ENCODE measurements at regions not wholly inside any gene's neighbourhood (a gene's known extent, or its start where the extent isn't known, plus 50 kb on each side); places are given as distances from the start of the nearest gene placed in this dataset.

DNA sequence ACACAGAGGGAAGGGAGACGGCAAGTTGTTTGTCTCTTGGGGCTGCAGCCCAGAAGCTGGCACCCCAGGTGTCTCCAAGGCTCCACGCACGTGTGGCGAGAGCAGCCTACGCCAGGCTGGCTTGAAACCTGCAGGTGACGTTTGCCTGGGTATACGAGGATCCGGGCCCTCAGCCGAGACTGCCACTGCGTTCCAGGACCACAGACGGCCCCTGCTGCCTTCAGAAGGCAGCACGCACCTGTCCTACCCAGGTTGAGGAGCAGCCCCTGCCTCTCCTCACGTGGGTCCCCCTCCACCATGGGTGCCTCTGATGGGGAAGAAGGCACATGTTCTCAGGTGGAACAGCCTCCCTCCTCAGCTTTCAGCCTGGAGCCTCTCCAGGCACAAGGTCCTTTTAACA lies 75.3 kb upstream of the PRR20G start:
- no peaks in the 10 kb centered on the region for H3K4me1 ChIP-seq (ENCODE audit: control insufficient read depth, insufficient read depth, low read depth, low read length)
- peaks cover 6 to 49% of the 10 kb centered on the region in 2 experiments for H3K27me3 ChIP-seq (ENCODE audit: control insufficient read depth in 1 of 2, insufficient read depth in 1 of 2, low read length in 2 of 2)
- DNase-seq, result no peak
- no peaks in the 10 kb centered on the region for H3K36me3 ChIP-seq (ENCODE audit: control insufficient read depth in 1 of 2, insufficient read depth in 2 of 2, low read depth in 1 of 2, low read length in 2 of 2)
- H2BK5ac ChIP-seq (ENCODE audit: low read depth, low read length, poor library complexity, severe bottlenecking), result no peak overlapping the region
- H3K4ac ChIP-seq (ENCODE audit: low read depth in 1 of 2, low read length in 2 of 2), result no peak overlapping the region
- H2BK120ac ChIP-seq (ENCODE audit: low read depth, low read length), result no peak overlapping the region
- no peak overlapping the region for H2BK12ac ChIP-seq (ENCODE audit: low read length in 2 of 2)
- H3K23ac ChIP-seq (ENCODE audit: low read length in 2 of 2), result no peak overlapping the region
- no peaks in the 10 kb centered on the region for H3K9me3 ChIP-seq (ENCODE audit: control insufficient read depth, low read length)
- H2AFZ ChIP-seq (ENCODE audit: low read depth, low read length), result no peak overlapping the region
- no peaks in the 10 kb centered on the region for H3K79me1 ChIP-seq (replicated peaks; ENCODE audit: low read length, poor library complexity, severe bottlenecking)
- H2AK5ac ChIP-seq (ENCODE audit: low read length, severe bottlenecking), result no peak overlapping the region
- H4K91ac ChIP-seq (ENCODE audit: low read length), result no peak overlapping the region
- H3K14ac ChIP-seq (ENCODE audit: low read length in 2 of 2), result no peak overlapping the region
- no peak overlapping the region for H3K27ac ChIP-seq (ENCODE audit: low read length, poor library complexity, severe bottlenecking)
- 62% methylated on average over 12 of the region's 13 CpGs for WGBS
- H3K4me3 ChIP-seq (ENCODE audit: insufficient read depth in 1 of 2, low read depth in 1 of 2, low read length in 2 of 2), result no peak overlapping the region
- no peak overlapping the region for H3K9ac ChIP-seq (ENCODE audit: low read length)
- no peak overlapping the region for H3K18ac ChIP-seq (ENCODE audit: low read depth in 1 of 2, low read length in 2 of 2)
- no peak overlapping the region for H2BK15ac ChIP-seq (ENCODE audit: low read depth, poor library complexity, severe bottlenecking)
- no peak overlapping the region for H3K4me2 ChIP-seq (ENCODE audit: low read length, poor library complexity, severe bottlenecking)
- H4K8ac ChIP-seq (ENCODE audit: low read length), result no peak overlapping the region

DNA sequence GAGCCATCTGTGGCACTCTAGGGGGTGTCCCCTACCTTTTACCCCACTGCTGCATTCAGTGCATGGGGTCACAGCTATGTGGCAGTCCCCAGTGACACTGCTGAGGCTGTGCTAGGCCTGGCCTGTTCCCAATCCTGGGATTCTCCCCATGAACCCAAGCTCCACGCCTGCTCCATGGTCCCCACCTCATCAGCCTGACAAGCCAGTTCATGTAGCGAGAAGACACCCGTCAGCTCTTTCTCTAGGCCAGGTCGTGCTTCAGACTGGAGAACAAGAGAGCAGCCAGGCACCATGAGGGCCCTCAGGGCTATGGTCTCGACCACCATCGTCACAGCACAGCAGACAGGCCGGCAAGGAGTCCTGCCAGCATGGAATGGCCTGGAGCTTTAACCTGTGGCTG lies 72.8 kb upstream of the PRR20G start:
- Histone ChIP-seq H3K9ac (ENCODE audit: low read length) (no peak overlapping the region), H3K14ac (ENCODE audit: low read length in 2 of 2) (no peak overlapping the region), H3K9me3 (ENCODE audit: control insufficient read depth, low read length) (peaks cover 9% of the 10 kb centered on the region), H3K4me3 (ENCODE audit: insufficient read depth in 1 of 2, low read depth in 1 of 2, low read length in 2 of 2) (no peak overlapping the region), H3K18ac (ENCODE audit: low read depth in 1 of 2, low read length in 2 of 2) (no peak overlapping the region), H4K8ac (ENCODE audit: low read length) (no peak overlapping the region), H2AK5ac (ENCODE audit: low read length, severe bottlenecking) (no peak overlapping the region), H3K4ac (ENCODE audit: low read depth in 1 of 2, low read length in 2 of 2) (no peak overlapping the region), H3K36me3 (ENCODE audit: control insufficient read depth in 1 of 2, insufficient read depth in 2 of 2, low read depth in 1 of 2, low read length in 2 of 2) (no peaks in the 10 kb centered on the region), H3K23ac (ENCODE audit: low read length in 2 of 2) (no peak overlapping the region), H3K4me2 (ENCODE audit: low read length, poor library complexity, severe bottlenecking) (no peak overlapping the region), H2BK12ac (ENCODE audit: low read length in 2 of 2) (no peak overlapping the region), H3K4me1 (ENCODE audit: control insufficient read depth, insufficient read depth, low read depth, low read length) (no peaks in the 10 kb centered on the region), H2BK120ac (ENCODE audit: low read depth, low read length) (no peak overlapping the region), H2AFZ (ENCODE audit: low read depth, low read length) (no peak overlapping the region), H3K79me1 (replicated peaks; ENCODE audit: low read length, poor library complexity, severe bottlenecking) (no peaks in the 10 kb centered on the region), H3K27me3 (ENCODE audit: control insufficient read depth in 1 of 2, insufficient read depth in 1 of 2, low read length in 2 of 2) (peaks cover 5 to 37% of the 10 kb centered on the region in 2 experiments), H2BK5ac (ENCODE audit: low read depth, low read length, poor library complexity, severe bottlenecking) (no peak overlapping the region), H2BK15ac (ENCODE audit: low read depth, poor library complexity, severe bottlenecking) (peak overlapping the region; percentile 18), H3K27ac (ENCODE audit: low read length, poor library complexity, severe bottlenecking) (no peak overlapping the region), H4K91ac (ENCODE audit: low read length) (no peak overlapping the region)
- 76% methylated on average over 7 of the region's 7 CpGs for WGBS
- no peak for DNase-seq

DNA sequence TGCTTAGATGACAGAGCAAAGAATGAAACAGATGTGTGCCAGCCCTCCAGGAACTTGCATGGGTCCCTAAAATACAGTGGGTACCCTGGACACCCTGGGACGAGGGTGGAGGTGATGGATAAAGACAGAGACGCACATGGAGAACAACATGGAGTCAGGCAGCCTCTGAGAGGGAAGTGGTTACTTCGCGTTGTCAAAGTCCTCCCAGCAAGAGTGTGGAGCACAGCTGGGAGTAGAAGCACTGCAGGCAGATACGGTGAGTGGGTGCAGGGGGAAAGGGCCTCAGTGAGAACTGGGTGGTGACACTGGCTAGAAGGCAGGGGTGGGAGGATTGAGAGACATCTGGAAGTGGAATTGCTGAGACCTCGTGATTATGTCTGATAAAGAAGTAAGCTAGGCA lies 70.8 kb upstream of the PRR20G start:
- Histone ChIP-seq H3K79me1 (replicated peaks; ENCODE audit: low read length, poor library complexity, severe bottlenecking) (no peaks in the 10 kb centered on the region), H3K4ac (ENCODE audit: low read depth in 1 of 2, low read length in 2 of 2) (no peak overlapping the region), H3K9me3 (ENCODE audit: control insufficient read depth, low read length) (peaks cover 9% of the 10 kb centered on the region), H2BK15ac (ENCODE audit: low read depth, poor library complexity, severe bottlenecking) (no peak overlapping the region), H2BK120ac (ENCODE audit: low read depth, low read length) (no peak overlapping the region), H2BK12ac (ENCODE audit: low read length in 2 of 2) (no peak overlapping the region), H2AK5ac (ENCODE audit: low read length, severe bottlenecking) (no peak overlapping the region), H2BK5ac (ENCODE audit: low read depth, low read length, poor library complexity, severe bottlenecking) (no peak overlapping the region), H3K27ac (ENCODE audit: low read length, poor library complexity, severe bottlenecking) (no peak overlapping the region), H3K14ac (ENCODE audit: low read length in 2 of 2) (no peak overlapping the region), H3K4me2 (ENCODE audit: low read length, poor library complexity, severe bottlenecking) (no peak overlapping the region), H3K18ac (ENCODE audit: low read depth in 1 of 2, low read length in 2 of 2) (no peak overlapping the region), H3K36me3 (ENCODE audit: control insufficient read depth in 1 of 2, insufficient read depth in 2 of 2, low read depth in 1 of 2, low read length in 2 of 2) (no peaks in the 10 kb centered on the region), H4K8ac (ENCODE audit: low read length) (no peak overlapping the region), H3K9ac (ENCODE audit: low read length) (no peak overlapping the region), H3K4me3 (ENCODE audit: insufficient read depth in 1 of 2, low read depth in 1 of 2, low read length in 2 of 2) (no peak overlapping the region), H2AFZ (ENCODE audit: low read depth, low read length) (no peak overlapping the region), H3K27me3 (ENCODE audit: control insufficient read depth in 1 of 2, insufficient read depth in 1 of 2, low read length in 2 of 2) (peaks cover 0 to 28% of the 10 kb centered on the region in 2 experiments), H3K23ac (ENCODE audit: low read length in 2 of 2) (no peak overlapping the region), H4K91ac (ENCODE audit: low read length) (no peak overlapping the region), H3K4me1 (ENCODE audit: control insufficient read depth, insufficient read depth, low read depth, low read length) (no peaks in the 10 kb centered on the region)
- WGBS, result 68% methylated on average over 6 of the region's 6 CpGs
- no peak for DNase-seq

DNA sequence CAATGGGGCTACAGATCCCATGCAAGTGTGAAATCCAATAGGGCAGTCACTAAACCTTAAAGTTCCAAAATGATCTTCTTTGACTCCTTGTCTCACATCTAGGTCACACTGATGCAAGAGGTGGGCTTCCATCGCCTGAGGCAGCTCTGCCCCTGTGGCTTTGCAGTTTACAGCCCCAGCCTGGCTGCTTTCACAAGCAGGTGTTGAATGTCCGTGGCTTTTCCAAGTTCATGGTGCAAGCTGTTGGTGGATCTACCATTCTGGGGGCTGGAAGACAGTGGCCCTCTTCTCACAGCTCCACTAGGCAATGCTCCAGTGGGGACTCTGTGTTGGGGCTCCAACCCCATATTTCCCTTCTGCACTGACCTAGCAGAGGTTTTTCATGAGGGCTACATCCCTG lies 68.5 kb upstream of the PRR20G start:
- Histone ChIP-seq H2AK5ac (ENCODE audit: low read length, severe bottlenecking) (no peak overlapping the region), H3K9ac (ENCODE audit: low read length) (no peak overlapping the region), H3K79me1 (replicated peaks; ENCODE audit: low read length, poor library complexity, severe bottlenecking) (no peaks in the 10 kb centered on the region), H3K27me3 (ENCODE audit: control insufficient read depth in 1 of 2, insufficient read depth in 1 of 2, low read length in 2 of 2) (peaks cover 8 to 23% of the 10 kb centered on the region in 2 experiments), H3K4me3 (ENCODE audit: insufficient read depth in 1 of 2, low read depth in 1 of 2, low read length in 2 of 2) (no peak overlapping the region), H3K27ac (ENCODE audit: low read length, poor library complexity, severe bottlenecking) (no peak overlapping the region), H3K4me1 (ENCODE audit: control insufficient read depth, insufficient read depth, low read depth, low read length) (no peaks in the 10 kb centered on the region), H4K91ac (ENCODE audit: low read length) (no peak overlapping the region), H3K23ac (ENCODE audit: low read length in 2 of 2) (no peak overlapping the region), H2BK15ac (ENCODE audit: low read depth, poor library complexity, severe bottlenecking) (no peak overlapping the region), H2AFZ (ENCODE audit: low read depth, low read length) (no peak overlapping the region), H3K9me3 (ENCODE audit: control insufficient read depth, low read length) (peaks cover 9% of the 10 kb centered on the region), H3K4me2 (ENCODE audit: low read length, poor library complexity, severe bottlenecking) (no peak overlapping the region), H2BK12ac (ENCODE audit: low read length in 2 of 2) (no peak overlapping the region), H2BK120ac (ENCODE audit: low read depth, low read length) (no peak overlapping the region), H3K4ac (ENCODE audit: low read depth in 1 of 2, low read length in 2 of 2) (no peak overlapping the region), H3K36me3 (ENCODE audit: control insufficient read depth in 1 of 2, insufficient read depth in 2 of 2, low read depth in 1 of 2, low read length in 2 of 2) (no peaks in the 10 kb centered on the region), H3K18ac (ENCODE audit: low read depth in 1 of 2, low read length in 2 of 2) (no peak overlapping the region), H3K14ac (ENCODE audit: low read length in 2 of 2) (no peak overlapping the region), H4K8ac (ENCODE audit: low read length) (no peak overlapping the region), H2BK5ac (ENCODE audit: low read depth, low read length, poor library complexity, severe bottlenecking) (no peak overlapping the region)
- DNase-seq, result no peak
- 30% methylated on average over 2 of the region's 2 CpGs for WGBS
